Erythroblast (primary cell): ENCODE measurements at regions not wholly inside any gene's neighbourhood (a gene's known extent, or its start where the extent isn't known, plus 50 kb on each side); places are given as distances from the start of the nearest gene placed in this dataset.

Experiments used
- GATA1 ChIP-seq: IDR thresholded peaks from 2 replicates; pipeline ENCODE4 v1.6.1; 2011; ENCODE audit warnings: low read depth, mild to moderate bottlenecking, control low read depth, low read length, moderate library complexity
- POLR2A ChIP-seq: IDR thresholded peaks from 2 replicates; pipeline ENCODE4 v1.6.1; 2011; ENCODE audit warnings: mild to moderate bottlenecking, low read length

DNA sequence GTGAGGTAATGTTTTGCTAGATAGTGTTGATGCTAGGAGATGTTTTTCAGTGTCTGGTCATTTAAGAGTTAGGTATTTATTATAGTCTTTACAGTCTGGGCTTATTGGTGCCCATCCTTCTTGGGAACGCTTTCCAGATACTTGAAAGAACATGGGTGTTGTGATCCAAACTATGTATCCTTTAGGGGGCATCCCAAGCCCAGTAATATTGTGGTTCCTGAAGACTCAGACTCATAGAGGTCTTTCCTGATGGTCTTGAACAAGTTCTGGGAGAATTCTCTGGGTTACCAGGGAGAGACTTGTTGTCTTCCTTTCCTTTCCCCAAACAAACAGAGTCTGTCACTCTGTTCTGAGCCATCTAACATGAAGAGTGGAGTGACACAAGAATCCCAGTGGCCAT lies 99.7 kb upstream of the LRRC3B start:
- TF ChIP-seq POLR2A (no peak), GATA1 (no peak)
